Left hindlimb (tissue), 1 donor: ENCODE measurements at regions not wholly inside any gene's neighbourhood (a gene's known extent, or its start where the extent isn't known, plus 50 kb on each side); places are given as distances from the start of the nearest gene placed in this dataset.

ENCODE experiments used
- DNase-seq: peaks from one replicate; pipeline ENCODE4 v3.0.0-alpha.2; 2018

GRCh38 chr5:2929779-2930178 is 178.3 kb upstream of the IRX2 start:
- no peak for DNase-seq

- DNase-seq: no peak
Observed at GRCh38 chr5:2921651-2922050, 170.2 kb upstream of the IRX2 start.

- no peak for DNase-seq
Observed at GRCh38 chr5:2921176-2921575, 169.7 kb upstream of the IRX2 start.

- no peak for DNase-seq
Observed at GRCh38 chr5:2920312-2920711, 168.8 kb upstream of the IRX2 start.

- no peak for DNase-seq
Observed at GRCh38 chr5:2919310-2920018, 168.0 kb upstream of the IRX2 start.

- no peak for DNase-seq
Observed at GRCh38 chr5:2917524-2917923, 166.0 kb upstream of the IRX2 start.

- DNase-seq: no peak
Observed at GRCh38 chr5:2917093-2917492, 165.6 kb upstream of the IRX2 start.

GRCh38 chr5:2916076-2916682 is 164.7 kb upstream of the IRX2 start:
- no peak for DNase-seq

- DNase-seq: no peak
Observed at GRCh38 chr5:2914981-2915484, 163.6 kb upstream of the IRX2 start.

GRCh38 chr5:2914022-2914661 is 162.7 kb upstream of the IRX2 start:
- DNase-seq: no peak

GRCh38 chr5:2913281-2913680 is 161.8 kb upstream of the IRX2 start:
- no peak for DNase-seq

- DNase-seq: no peak
Observed at GRCh38 chr5:2912741-2913140, 161.3 kb upstream of the IRX2 start.

GRCh38 chr5:2910401-2911175 is 159.1 kb upstream of the IRX2 start:
- no peak for DNase-seq

- DNase-seq: no peak
Observed at GRCh38 chr5:2909035-2909434, 157.6 kb upstream of the IRX2 start.

- DNase-seq: no peak
Observed at GRCh38 chr5:2908086-2908485, 156.6 kb upstream of the IRX2 start.

GRCh38 chr5:2906302-2907090 is 155.0 kb upstream of the IRX2 start:
- no peak for DNase-seq

- DNase-seq: no peak
Observed at GRCh38 chr5:2905741-2906140, 154.3 kb upstream of the IRX2 start.

GRCh38 chr5:2904956-2905355 is 153.5 kb upstream of the IRX2 start:
- DNase-seq: no peak

GRCh38 chr5:2904399-2904798 is 152.9 kb upstream of the IRX2 start:
- DNase-seq: no peak

- DNase-seq: no peak
Observed at GRCh38 chr5:2903451-2904395, 152.2 kb upstream of the IRX2 start.

GRCh38 chr5:2902742-2903297 is 151.3 kb upstream of the IRX2 start:
- DNase-seq: no peak
